A673 (cell line): ENCODE measurements at regions not wholly inside any gene's neighbourhood (a gene's known extent, or its start where the extent isn't known, plus 50 kb on each side); places are given as distances from the start of the nearest gene placed in this dataset.

Source experiments
- EZH2 ChIP-seq: fragments of 200-600 bp; sonication (generic); IDR thresholded peaks from 2 replicates; pipeline ENCODE4 v1.6.1; 2017; ENCODE audit warnings: borderline replicate concordance, low read depth, mild to moderate bottlenecking, mixed read lengths, antibody characterized with exemption, low read length; ENCODE audit not compliant: poor library complexity, severe bottlenecking
- TF ChIP-seq, protein P1 (sequence below): fragments of 300-800, 200-600 bp; sonication (generic); conservative IDR thresholded peaks from 2 replicates; pipeline ENCODE4 v1.5.1; 2017; ENCODE audit warnings: low read depth, mild to moderate bottlenecking, antibody characterized with exemption, low read length, moderate library complexity, mixed read lengths

DNA sequence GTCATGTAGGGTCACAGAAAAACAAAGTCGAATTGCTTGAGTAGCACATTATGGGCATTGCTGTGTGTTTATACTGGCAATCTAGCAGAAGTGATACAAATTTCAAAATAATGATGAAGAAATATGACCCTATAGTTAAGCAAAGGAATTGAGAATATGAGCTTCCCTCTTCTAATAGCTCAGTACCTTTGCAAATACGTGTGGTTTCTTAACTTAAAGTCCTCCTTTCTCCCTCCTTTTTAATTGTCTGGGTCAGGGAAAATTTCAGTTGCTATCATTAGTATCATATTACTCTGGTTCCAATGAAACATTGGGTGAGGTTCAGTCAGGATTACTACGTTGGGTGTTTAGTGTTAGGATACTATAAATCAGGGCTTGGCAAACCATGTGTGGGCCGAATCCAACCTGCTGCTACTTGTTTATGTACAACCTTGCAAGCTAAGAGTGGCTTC lies 166.8 kb upstream of the CARMIL1 start:
- TF ChIP-seq, protein P1, sequence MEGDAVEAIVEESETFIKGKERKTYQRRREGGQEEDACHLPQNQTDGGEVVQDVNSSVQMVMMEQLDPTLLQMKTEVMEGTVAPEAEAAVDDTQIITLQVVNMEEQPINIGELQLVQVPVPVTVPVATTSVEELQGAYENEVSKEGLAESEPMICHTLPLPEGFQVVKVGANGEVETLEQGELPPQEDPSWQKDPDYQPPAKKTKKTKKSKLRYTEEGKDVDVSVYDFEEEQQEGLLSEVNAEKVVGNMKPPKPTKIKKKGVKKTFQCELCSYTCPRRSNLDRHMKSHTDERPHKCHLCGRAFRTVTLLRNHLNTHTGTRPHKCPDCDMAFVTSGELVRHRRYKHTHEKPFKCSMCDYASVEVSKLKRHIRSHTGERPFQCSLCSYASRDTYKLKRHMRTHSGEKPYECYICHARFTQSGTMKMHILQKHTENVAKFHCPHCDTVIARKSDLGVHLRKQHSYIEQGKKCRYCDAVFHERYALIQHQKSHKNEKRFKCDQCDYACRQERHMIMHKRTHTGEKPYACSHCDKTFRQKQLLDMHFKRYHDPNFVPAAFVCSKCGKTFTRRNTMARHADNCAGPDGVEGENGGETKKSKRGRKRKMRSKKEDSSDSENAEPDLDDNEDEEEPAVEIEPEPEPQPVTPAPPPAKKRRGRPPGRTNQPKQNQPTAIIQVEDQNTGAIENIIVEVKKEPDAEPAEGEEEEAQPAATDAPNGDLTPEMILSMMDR = no peak
- no peak for TF ChIP-seq EZH2
